Breast epithelium (tissue), 3 donors: ENCODE measurements at regions not wholly inside any gene's neighbourhood (a gene's known extent, or its start where the extent isn't known, plus 50 kb on each side); places are given as distances from the start of the nearest gene placed in this dataset.
"Not testable (repeated sequence)": the region's sequence is repeated elsewhere in the genome, so short reads cannot be mapped to it uniquely, and the experiment has no call there.

ENCODE experiments used
- POLR2A ChIP-seq: fragments of 450-650 bp; IDR thresholded peaks from one replicate; pipeline ENCODE4 v1.6.1; 2016; ENCODE audit warnings: antibody characterized with exemption, mild to moderate bottlenecking, moderate library complexity
- TF ChIP-seq, protein P1 (sequence below), 3 donors: fragments of 450-650 bp; IDR thresholded peaks; one replicate each; pipeline ENCODE4 v1.5.1; 2016 to 2017; ENCODE audit warnings: antibody characterized with exemption in 3 of 3, mild to moderate bottlenecking in 3 of 3, moderate library complexity in 3 of 3

- not testable (repeated sequence) for TF ChIP-seq POLR2A
- TF ChIP-seq, protein P1, sequence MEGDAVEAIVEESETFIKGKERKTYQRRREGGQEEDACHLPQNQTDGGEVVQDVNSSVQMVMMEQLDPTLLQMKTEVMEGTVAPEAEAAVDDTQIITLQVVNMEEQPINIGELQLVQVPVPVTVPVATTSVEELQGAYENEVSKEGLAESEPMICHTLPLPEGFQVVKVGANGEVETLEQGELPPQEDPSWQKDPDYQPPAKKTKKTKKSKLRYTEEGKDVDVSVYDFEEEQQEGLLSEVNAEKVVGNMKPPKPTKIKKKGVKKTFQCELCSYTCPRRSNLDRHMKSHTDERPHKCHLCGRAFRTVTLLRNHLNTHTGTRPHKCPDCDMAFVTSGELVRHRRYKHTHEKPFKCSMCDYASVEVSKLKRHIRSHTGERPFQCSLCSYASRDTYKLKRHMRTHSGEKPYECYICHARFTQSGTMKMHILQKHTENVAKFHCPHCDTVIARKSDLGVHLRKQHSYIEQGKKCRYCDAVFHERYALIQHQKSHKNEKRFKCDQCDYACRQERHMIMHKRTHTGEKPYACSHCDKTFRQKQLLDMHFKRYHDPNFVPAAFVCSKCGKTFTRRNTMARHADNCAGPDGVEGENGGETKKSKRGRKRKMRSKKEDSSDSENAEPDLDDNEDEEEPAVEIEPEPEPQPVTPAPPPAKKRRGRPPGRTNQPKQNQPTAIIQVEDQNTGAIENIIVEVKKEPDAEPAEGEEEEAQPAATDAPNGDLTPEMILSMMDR (IDR thresholded peaks at IDR 0.05), result not testable (repeated sequence)
Observed at GRCh38 chr7:75274114-75274513, 121.3 kb upstream of the TRIM73 start.
